K562 (cell line): ENCODE measurements at regions not wholly inside any gene's neighbourhood (a gene's known extent, or its start where the extent isn't known, plus 50 kb on each side); places are given as distances from the start of the nearest gene placed in this dataset.

Experiments used
- ATAC-seq: fragments of 200-7000 bp; cut with Tn5 transposase; 3 replicates; pipeline ENCODE4 v1.9.1; 2020; ENCODE audit warnings: moderate library complexity
- BruUV-seq: library from RNA; stranded (reverse); fragments of 400-500 nt; replicated peaks from 2 replicates; lab custom pipeline; 2021; lab: Mats Ljungman, UMichigan
- CTCF ChIA-PET: fragments of 300-600 bp; formaldehyde crosslinking; extraction: SDS; loops from one replicate; lab custom pipeline; 2021; ENCODE audit warnings: low intra/inter-chr PET ratio; lab: Yijun Ruan, JAX
- POLR2A ChIA-PET: fragments of 300-600, 350-650 bp; sonication (Branson Sonifier 250); formaldehyde crosslinking; extraction: SDS; loops from one replicate; lab custom pipeline; 2021; ENCODE audit warnings: antibody characterized with exemption, inconsistent platforms; lab: Yijun Ruan, JAX
- DNase-seq, 4 experiments: peaks; one replicate each; pipeline versions ENCODE4 v3.0.0 to v3.0.0-alpha.2; 2011 to 2018; ENCODE audit warnings: low spot score in 3 of 4, mixed read lengths in 3 of 4; ENCODE audit errors: extremely low read depth in 1 of 4
- FAIRE-seq: peaks from 2 replicates; lab custom pipeline; 2011; peaks lifted over from hg19 to GRCh38; lab: Jason Lieb, UNC
- H2AFZ ChIP-seq: 2 replicates; pipeline ENCODE4 v1.6.0; 2011; ENCODE audit warnings: low read depth, low read length, control low read depth, inconsistent platforms
- H3K27ac ChIP-seq: fragments of 200-600 bp; 3 replicates; pipeline ENCODE4 v1.8.0; 2011; ENCODE audit warnings: low read depth, mild to moderate bottlenecking, control low read depth, inconsistent platforms, low read length, moderate library complexity, mixed read lengths; ENCODE audit errors: extremely low read depth
- H3K27me3 ChIP-seq, 2 experiments: fragments of 300-600 bp in 1 of 2; 2 replicates in 1 of 2; 3 replicates in 1 of 2; pipeline versions ENCODE4 v1.6.0 to v1.8.0; 2011; ENCODE audit warnings: inconsistent platforms in 2 of 2, low read length in 2 of 2, mild to moderate bottlenecking in 1 of 2, mixed read lengths in 1 of 2, moderate library complexity in 1 of 2; ENCODE audit not compliant: control insufficient read depth in 2 of 2, insufficient read depth in 2 of 2
- H3K36me3 ChIP-seq: fragments of 300-600 bp; 3 replicates; pipeline ENCODE4 v1.8.0; 2011; ENCODE audit warnings: mild to moderate bottlenecking, low read length, inconsistent platforms; ENCODE audit not compliant: control insufficient read depth, insufficient read depth
- H3K4me1 ChIP-seq, 2 experiments: fragments of 200-600 bp in 1 of 2; replicated peaks in 1 of 2; 2 replicates in 1 of 2; 3 replicates in 1 of 2; pipeline versions ENCODE4 v1.5.1 to v1.8.0; 2011; ENCODE audit warnings: inconsistent platforms in 2 of 2, low read length in 2 of 2, mild to moderate bottlenecking in 1 of 2, mixed read lengths in 1 of 2, moderate library complexity in 1 of 2; ENCODE audit not compliant: control insufficient read depth in 2 of 2, insufficient read depth in 2 of 2
- H3K4me2 ChIP-seq: 2 replicates; pipeline ENCODE4 v1.6.1; 2011; ENCODE audit warnings: low read length, control low read depth, inconsistent platforms, mixed read lengths; ENCODE audit not compliant: insufficient read depth
- H3K4me3 ChIP-seq: fragments of 200-600 bp; sonication (generic), shearing (Covaris generic); 2 replicates; pipeline ENCODE4 v1.5.1; 2016; ENCODE audit warnings: control low read depth, inconsistent platforms
- H3K79me2 ChIP-seq: fragments of 200-600 bp; 3 replicates; pipeline ENCODE4 v1.8.0; 2011; ENCODE audit warnings: low read length, inconsistent platforms; ENCODE audit not compliant: control insufficient read depth, insufficient read depth
- H3K9ac ChIP-seq, 2 experiments: 2 replicates each; pipeline versions ENCODE4 v1.6.0 to v1.6.1; 2011; ENCODE audit warnings: low read depth in 2 of 2, low read length in 2 of 2, control low read depth in 1 of 2, inconsistent platforms in 1 of 2, mild to moderate bottlenecking in 1 of 2, mixed read lengths in 1 of 2; ENCODE audit not compliant: insufficient read depth in 1 of 2
- H3K9me1 ChIP-seq: one replicate; pipeline ENCODE4 v1.6.0; 2011; ENCODE audit warnings: inconsistent platforms, mild to moderate bottlenecking, low read length, moderate library complexity; ENCODE audit not compliant: control insufficient read depth, insufficient read depth
- H3K9me3 ChIP-seq: replicated peaks from 2 replicates; pipeline ENCODE4 v1.5.1; 2011; ENCODE audit warnings: low read depth, low read length, inconsistent platforms; ENCODE audit not compliant: control insufficient read depth, insufficient read depth
- H4K20me1 ChIP-seq: replicated peaks from 2 replicates; pipeline ENCODE4 v1.6.1; 2011; ENCODE audit warnings: low read length, inconsistent platforms, mixed read lengths; ENCODE audit not compliant: control insufficient read depth, insufficient read depth
- ADNP ChIP-seq: fragments of 200-800 bp; sonication (Bioruptor generic); IDR thresholded peaks from 2 replicates; pipeline ENCODE4 v1.6.1; 2016; ENCODE audit warnings: missing genetic modification characterization, missing compliant biosample characterization
- BRCA1 ChIP-seq, 2 experiments: fragments of 450-650 bp in 1 of 2; sonication (generic) in 1 of 2; formaldehyde crosslinking in 1 of 2; IDR thresholded peaks; 2 replicates each; pipeline versions ENCODE4 v1.5.0 to v1.6.1; 2017 to 2020; ENCODE audit warnings: mild to moderate bottlenecking in 1 of 2, missing genetic modification reagents in 1 of 2
- CREM ChIP-seq: IDR thresholded peaks from 2 replicates; pipeline ENCODE4 v1.6.1; 2014; ENCODE audit warnings: antibody characterized with exemption, low read depth
- FOXK1 ChIP-seq: sonication (generic); formaldehyde crosslinking; IDR thresholded peaks from 2 replicates; pipeline ENCODE4 v1.8.0; 2022; ENCODE audit warnings: missing genetic modification reagents, mild to moderate bottlenecking, borderline replicate concordance
- HDAC6 ChIP-seq: IDR thresholded peaks from 2 replicates; pipeline ENCODE4 v1.6.1; 2012; ENCODE audit warnings: low read depth, mild to moderate bottlenecking, control low read depth, inconsistent platforms, low read length, moderate library complexity
- ILK ChIP-seq: fragments of 450-650 bp; IDR thresholded peaks from 2 replicates; pipeline ENCODE4 v1.6.1; 2016; ENCODE audit warnings: missing genetic modification characterization, low read depth, mild to moderate bottlenecking, missing compliant biosample characterization, moderate library complexity, borderline replicate concordance
- MAZ ChIP-seq, 2 experiments: fragments of 450-650 bp in 1 of 2; sonication (generic) in 1 of 2; formaldehyde crosslinking; IDR thresholded peaks in 1 of 2; conservative IDR thresholded peaks in 1 of 2; 2 replicates each; pipeline versions ENCODE4 v1.4.0 to v1.5.0; 2020; ENCODE audit warnings: mild to moderate bottlenecking in 1 of 2, missing genetic modification reagents in 1 of 2
- MIER1 ChIP-seq: fragments of 450-650 bp; IDR thresholded peaks from 2 replicates; pipeline ENCODE4 v1.6.1; 2016; ENCODE audit warnings: antibody characterized with exemption, mild to moderate bottlenecking, low read depth
- PHF8 ChIP-seq: fragments of 200-600 bp; sonication (generic); IDR thresholded peaks from 2 replicates; pipeline ENCODE4 v1.6.1; 2012; ENCODE audit warnings: mixed run types, mild to moderate bottlenecking, inconsistent platforms, low read length, moderate library complexity, borderline replicate concordance
- THRB ChIP-seq: fragments of 450-650 bp; formaldehyde crosslinking; conservative IDR thresholded peaks from 2 replicates; pipeline ENCODE4 v1.4.0; 2022; ENCODE audit warnings: mild to moderate bottlenecking, missing genetic modification characterization
- ZC3H11A ChIP-seq: IDR thresholded peaks from 2 replicates; pipeline ENCODE4 v1.6.1; 2012; ENCODE audit warnings: low read depth, low read length, improper control_type of control experiment
- ZNF592 ChIP-seq: fragments of 450-650 bp; IDR thresholded peaks from 2 replicates; pipeline ENCODE4 v1.6.1; 2017; ENCODE audit warnings: antibody characterized with exemption, mild to moderate bottlenecking
- WGBS: fragments of 100-300 bp; shearing (Covaris generic); methylation state at CpG from one replicate; pipeline ENCODE4 v1.1.6; 2016; ENCODE audit warnings: low coverage, mixed read lengths; ENCODE audit not compliant: insufficient coverage; ENCODE audit errors: missing lambda C conversion rate; 5-methylcytosine and 5-hydroxymethylcytosine counted together
- in situ Hi-C: fragments of 300-500 bp; cut with MboI; formaldehyde crosslinking; loops from 4 replicates; pipeline ENCODE4 v1.15.0; 2018; ENCODE audit warnings: inconsistent platforms, mixed read lengths
- intact Hi-C: fragments of 100-400 bp; cut with micrococcal nuclease; formaldehyde crosslinking; loops from 2 replicates; pipeline ENCODE4 v1.14.2; 2022

GRCh38 chr11:43012606-43013005 is 299.2 kb upstream of the API5 start:
- Histone ChIP-seq H3K4me1 (no peaks in the 10 kb centered on the region), H3K4me2 (no peak overlapping the region), H3K9me1 (no peaks in the 10 kb centered on the region), H3K9me3 (no peaks in the 10 kb centered on the region), H3K27me3 (no peaks in the 10 kb centered on the region), H3K4me3 (no peak overlapping the region), H4K20me1 (no peaks in the 10 kb centered on the region), H3K79me2 (no peaks in the 10 kb centered on the region), H3K27ac (no peak overlapping the region), H2AFZ (no peak overlapping the region), H3K9ac (no peak overlapping the region), H3K36me3 (no peaks in the 10 kb centered on the region)
- ChIA-PET CTCF (no interaction called here), POLR2A (no interaction called here)
- WGBS, result 5% methylated on average over 2 of the region's 2 CpGs
- DNase-seq (no peak), ATAC-seq (no peak), FAIRE-seq (no peak)
- BruUV-seq, result no TSS peak
- TF ChIP-seq ADNP (tag) (no peak), MAZ (CRISPR knock-in tag; conservative IDR thresholded peaks at IDR 0.05 in 1 of 2, IDR thresholded peaks at IDR 0.05 in 1 of 2) (no peak), CREM (no peak), ZC3H11A (no peak), BRCA1 (IDR thresholded peaks at IDR 0.05) (no peak), BRCA1 (CRISPR knock-in tag; IDR thresholded peaks at IDR 0.05) (no peak), PHF8 (no peak), FOXK1 (CRISPR knock-in tag) (no peak), MIER1 (no peak), THRB (CRISPR knock-in tag) (no peak), ZNF592 (no peak), HDAC6 (no peak), ILK (tag) (no peak)
- intact Hi-C loops, result no loop called here
- in situ Hi-C loops, result no loop called here
